Sigmoid colon (tissue), 4 donors: ENCODE measurements at regions not wholly inside any gene's neighbourhood (a gene's known extent, or its start where the extent isn't known, plus 50 kb on each side); places are given as distances from the start of the nearest gene placed in this dataset.

ENCODE experiments used
- EP300 ChIP-seq, 4 donors: sonication (generic); formaldehyde crosslinking; IDR thresholded peaks; one replicate each; pipeline ENCODE4 v1.6.1; 2017; ENCODE audit warnings: antibody characterized with exemption in 4 of 4
- POLR2A ChIP-seq, 2 donors: fragments of 450-650 bp; IDR thresholded peaks; one replicate each; pipeline ENCODE4 v1.6.1; 2016; ENCODE audit warnings: antibody characterized with exemption in 2 of 2, mild to moderate bottlenecking in 2 of 2, moderate library complexity in 2 of 2
- POLR2AphosphoS5 ChIP-seq, 4 donors: sonication (generic); formaldehyde crosslinking; IDR thresholded peaks; one replicate each; pipeline ENCODE4 v1.6.1; 2017; ENCODE audit warnings: antibody characterized with exemption in 4 of 4
- TF ChIP-seq, protein P1 (sequence below), 4 experiments: fragments of 450-650 bp in 3 of 4; fragments of 200-600 bp in 1 of 4; IDR thresholded peaks; one replicate each; pipeline ENCODE4 v1.5.1; 2016 to 2019; ENCODE audit warnings: antibody characterized with exemption in 4 of 4, mild to moderate bottlenecking in 3 of 4, moderate library complexity in 2 of 4

DNA sequence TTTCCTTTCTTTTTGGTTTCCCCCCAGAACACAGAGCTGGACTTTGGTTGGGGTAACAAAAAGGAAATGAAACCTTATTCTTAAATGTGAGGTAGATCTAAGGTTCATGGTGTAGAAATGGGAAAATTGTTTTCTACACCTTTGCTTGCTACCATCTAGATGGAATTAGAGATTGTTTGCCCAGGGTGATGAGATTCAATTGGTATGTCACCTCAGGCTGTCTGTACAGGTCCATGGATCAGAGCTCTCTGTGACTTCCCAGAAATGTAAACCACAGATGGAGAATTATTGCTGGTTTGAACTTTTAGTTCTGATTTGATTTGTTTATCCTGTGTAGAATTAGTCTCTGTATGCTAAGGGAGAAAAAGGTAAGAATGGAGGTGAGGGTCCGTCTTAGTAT, 146.7 kb downstream of the PCDH7 start:
- TF ChIP-seq POLR2A (IDR thresholded peaks at IDR 0.05) (no peak), POLR2AphosphoS5 (IDR thresholded peaks at IDR 0.05) (no peak), EP300 (IDR thresholded peaks at IDR 0.05) (no peak)
- TF ChIP-seq, protein P1, sequence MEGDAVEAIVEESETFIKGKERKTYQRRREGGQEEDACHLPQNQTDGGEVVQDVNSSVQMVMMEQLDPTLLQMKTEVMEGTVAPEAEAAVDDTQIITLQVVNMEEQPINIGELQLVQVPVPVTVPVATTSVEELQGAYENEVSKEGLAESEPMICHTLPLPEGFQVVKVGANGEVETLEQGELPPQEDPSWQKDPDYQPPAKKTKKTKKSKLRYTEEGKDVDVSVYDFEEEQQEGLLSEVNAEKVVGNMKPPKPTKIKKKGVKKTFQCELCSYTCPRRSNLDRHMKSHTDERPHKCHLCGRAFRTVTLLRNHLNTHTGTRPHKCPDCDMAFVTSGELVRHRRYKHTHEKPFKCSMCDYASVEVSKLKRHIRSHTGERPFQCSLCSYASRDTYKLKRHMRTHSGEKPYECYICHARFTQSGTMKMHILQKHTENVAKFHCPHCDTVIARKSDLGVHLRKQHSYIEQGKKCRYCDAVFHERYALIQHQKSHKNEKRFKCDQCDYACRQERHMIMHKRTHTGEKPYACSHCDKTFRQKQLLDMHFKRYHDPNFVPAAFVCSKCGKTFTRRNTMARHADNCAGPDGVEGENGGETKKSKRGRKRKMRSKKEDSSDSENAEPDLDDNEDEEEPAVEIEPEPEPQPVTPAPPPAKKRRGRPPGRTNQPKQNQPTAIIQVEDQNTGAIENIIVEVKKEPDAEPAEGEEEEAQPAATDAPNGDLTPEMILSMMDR (IDR thresholded peaks at IDR 0.05), result no peak
